Activated naive CD4-positive, alpha-beta T cell (primary cell): ENCODE measurements at regions not wholly inside any gene's neighbourhood (a gene's known extent, or its start where the extent isn't known, plus 50 kb on each side); places are given as distances from the start of the nearest gene placed in this dataset.

Experiments
- DNase-seq, 4 experiments: peaks; one replicate each; lab custom pipeline; 2025; lab: John Stamatoyannopoulos, UW

GRCh38 chr13:74966275-74966674 is 515.7 kb downstream of the TBC1D4 start:
- no peak for DNase-seq

- DNase-seq: no peak
Measured at GRCh38 chr13:74945637-74946036, 536.3 kb downstream of the TBC1D4 start.

- no peak for DNase-seq
Measured at GRCh38 chr13:74931698-74932433, 550.1 kb downstream of the TBC1D4 start.

- no peak for DNase-seq
Measured at GRCh38 chr13:74930402-74931165, 551.4 kb downstream of the TBC1D4 start.

- DNase-seq: no peak
Measured at GRCh38 chr13:74929436-74929835, 552.5 kb downstream of the TBC1D4 start.

GRCh38 chr13:74927823-74928222 is 554.1 kb downstream of the TBC1D4 start:
- no peak for DNase-seq

GRCh38 chr13:74922963-74923362 is 559.0 kb downstream of the TBC1D4 start:
- DNase-seq: no peak

GRCh38 chr13:74921326-74921725 is 560.6 kb downstream of the TBC1D4 start:
- no peak for DNase-seq

- DNase-seq: no peak
Measured at GRCh38 chr13:74920920-74921319, 561.0 kb downstream of the TBC1D4 start.

- no peak for DNase-seq
Measured at GRCh38 chr13:74920361-74920760, 561.6 kb downstream of the TBC1D4 start.

GRCh38 chr13:74919914-74920313 is 562.1 kb downstream of the TBC1D4 start:
- no peak for DNase-seq

GRCh38 chr13:74912898-74913297 is 569.1 kb downstream of the TBC1D4 start:
- DNase-seq: no peak

- DNase-seq: no peak
Measured at GRCh38 chr13:74910415-74910814, 571.6 kb downstream of the TBC1D4 start.

- no peak for DNase-seq
Measured at GRCh38 chr13:74907788-74908187, 574.2 kb downstream of the TBC1D4 start.

- no peak for DNase-seq
Measured at GRCh38 chr13:74904556-74904955, 577.4 kb downstream of the TBC1D4 start.

GRCh38 chr13:74895042-74895796 is 586.8 kb downstream of the TBC1D4 start:
- DNase-seq: no peak

GRCh38 chr13:74892096-74892495 is 589.9 kb downstream of the TBC1D4 start:
- no peak for DNase-seq

GRCh38 chr13:74891610-74892009 is 590.4 kb downstream of the TBC1D4 start:
- no peak for DNase-seq

- no peak for DNase-seq
Measured at GRCh38 chr13:74889321-74889720, 592.6 kb downstream of the TBC1D4 start.

GRCh38 chr13:74886502-74886901 is 595.5 kb downstream of the TBC1D4 start:
- no peak for DNase-seq

- DNase-seq: no peak
Measured at GRCh38 chr13:74883834-74884233, 598.1 kb downstream of the TBC1D4 start.

GRCh38 chr13:74871369-74872070 is 610.4 kb downstream of the TBC1D4 start:
- DNase-seq: no peak
